Loucy (cell line): ENCODE measurements at regions not wholly inside any gene's neighbourhood (a gene's known extent, or its start where the extent isn't known, plus 50 kb on each side); places are given as distances from the start of the nearest gene placed in this dataset.
"Not testable (repeated sequence)": the region's sequence is repeated elsewhere in the genome, so short reads cannot be mapped to it uniquely, and the experiment has no call there.

Source experiments
- H2AFZ ChIP-seq: fragments of 200-600 bp; sonication (generic); 2 replicates; pipeline ENCODE4 v1.6.0; 2016; ENCODE audit warnings: antibody characterized with exemption, mild to moderate bottlenecking, low read length, moderate library complexity
- H3F3A ChIP-seq: fragments of 200-600 bp; 2 replicates; pipeline ENCODE4 v1.6.0; 2016; ENCODE audit warnings: antibody characterized with exemption, low read depth, mild to moderate bottlenecking
- H3K27me3 ChIP-seq: fragments of 200-600 bp; sonication (generic); 2 replicates; pipeline ENCODE4 v1.6.1; 2014; ENCODE audit warnings: low read length, mild to moderate bottlenecking; ENCODE audit not compliant: insufficient read depth, poor library complexity, severe bottlenecking
- H3K36me3 ChIP-seq: fragments of 200-600 bp; sonication (generic); 2 replicates; pipeline ENCODE4 v1.6.1; 2016; ENCODE audit warnings: low read length; ENCODE audit not compliant: insufficient read depth
- H3K4me1 ChIP-seq: fragments of 200-600 bp; sonication (generic); 2 replicates; pipeline ENCODE4 v1.5.1; 2014; ENCODE audit warnings: low read length, mild to moderate bottlenecking; ENCODE audit not compliant: insufficient read depth, poor library complexity, severe bottlenecking
- H3K4me2 ChIP-seq: fragments of 200-600 bp; sonication (generic); 2 replicates; pipeline ENCODE4 v1.6.0; 2014; ENCODE audit warnings: antibody characterized with exemption, low read length, low read depth, mild to moderate bottlenecking; ENCODE audit not compliant: poor library complexity, severe bottlenecking
- H3K4me3 ChIP-seq: fragments of 200-600 bp; sonication (generic); 2 replicates; pipeline ENCODE4 v1.5.1; 2014; ENCODE audit warnings: low read length, mild to moderate bottlenecking, mixed read lengths; ENCODE audit not compliant: poor library complexity, severe bottlenecking
- H3K79me2 ChIP-seq: fragments of 200-600 bp; sonication (generic); 2 replicates; pipeline ENCODE4 v1.6.1; 2014; ENCODE audit warnings: low read length; ENCODE audit not compliant: insufficient read depth
- H3K9ac ChIP-seq: fragments of 200-600 bp; sonication (generic); 2 replicates; pipeline ENCODE4 v1.6.0; 2014; ENCODE audit warnings: mild to moderate bottlenecking, low read depth, low read length, moderate library complexity; ENCODE audit not compliant: poor library complexity, severe bottlenecking
- H3K9me2 ChIP-seq: fragments of 200-600 bp; sonication (generic); replicated peaks from 2 replicates; pipeline ENCODE4 v1.6.1; 2016; ENCODE audit warnings: low read depth, low read length, mixed read lengths
- H3K9me3 ChIP-seq: fragments of 200-600 bp; sonication (generic); 2 replicates; pipeline ENCODE4 v1.6.1; 2014; ENCODE audit warnings: mild to moderate bottlenecking, antibody characterized with exemption, low read length, low read depth; ENCODE audit not compliant: insufficient read depth
- H4K20me1 ChIP-seq: fragments of 200-600 bp; sonication (generic); 2 replicates; pipeline ENCODE4 v1.6.0; 2014; ENCODE audit warnings: antibody characterized with exemption, low read length, mild to moderate bottlenecking; ENCODE audit not compliant: insufficient read depth, poor library complexity, severe bottlenecking
- CTCF ChIP-seq: fragments of 200-600 bp; sonication (generic); conservative IDR thresholded peaks from 2 replicates; pipeline ENCODE4 v1.5.1; 2014; ENCODE audit warnings: mild to moderate bottlenecking, antibody characterized with exemption, low read length
- EZH2phosphoT487 ChIP-seq: fragments of 200-600 bp; IDR thresholded peaks from 2 replicates; pipeline ENCODE4 v1.6.1; 2018; ENCODE audit warnings: antibody characterized with exemption, mild to moderate bottlenecking, moderate library complexity, borderline replicate concordance

GRCh38 chr2:138423198-138423597, 78.4 kb upstream of the SPOPL start:
- Histone ChIP-seq H3K27me3 (no peaks in the 10 kb centered on the region), H3K79me2 (no peaks in the 10 kb centered on the region), H3F3A (no peaks in the 10 kb centered on the region), H3K9me2 (no peaks in the 10 kb centered on the region), H3K9me3 (no peaks in the 10 kb centered on the region), H3K36me3 (no peaks in the 10 kb centered on the region), H3K4me2 (no peak overlapping the region), H3K4me3 (no peak overlapping the region), H3K4me1 (no peaks in the 10 kb centered on the region), H4K20me1 (no peaks in the 10 kb centered on the region), H3K9ac (no peak overlapping the region), H2AFZ (no peak overlapping the region)
- TF ChIP-seq CTCF (no peak), EZH2phosphoT487 (no peak)

GRCh38 chr2:138423745-138424144, 77.8 kb upstream of the SPOPL start:
- H3K79me2 ChIP-seq = no peaks in the 10 kb centered on the region
- H3K4me2 ChIP-seq = no peak overlapping the region
- no peaks in the 10 kb centered on the region for H3K36me3 ChIP-seq
- no peaks in the 10 kb centered on the region for H3K4me1 ChIP-seq
- no peaks in the 10 kb centered on the region for H3K9me3 ChIP-seq
- no peaks in the 10 kb centered on the region for H3F3A ChIP-seq
- no peak overlapping the region for H3K4me3 ChIP-seq
- no peak overlapping the region for H2AFZ ChIP-seq
- TF ChIP-seq CTCF (no peak), EZH2phosphoT487 (no peak)
- no peaks in the 10 kb centered on the region for H3K27me3 ChIP-seq
- H3K9ac ChIP-seq = no peak overlapping the region
- H3K9me2 ChIP-seq = no peaks in the 10 kb centered on the region
- no peaks in the 10 kb centered on the region for H4K20me1 ChIP-seq

- H3K4me2 ChIP-seq = no peak overlapping the region
- H3K79me2 ChIP-seq = no peaks in the 10 kb centered on the region
- TF ChIP-seq CTCF (no peak), EZH2phosphoT487 (no peak)
- H3K9me3 ChIP-seq = no peaks in the 10 kb centered on the region
- H3K27me3 ChIP-seq = no peaks in the 10 kb centered on the region
- no peak overlapping the region for H3K4me3 ChIP-seq
- H3F3A ChIP-seq = no peaks in the 10 kb centered on the region
- H3K4me1 ChIP-seq = no peaks in the 10 kb centered on the region
- H3K36me3 ChIP-seq = no peaks in the 10 kb centered on the region
- H3K9ac ChIP-seq = no peak overlapping the region
- no peaks in the 10 kb centered on the region for H4K20me1 ChIP-seq
- no peak overlapping the region for H2AFZ ChIP-seq
- no peaks in the 10 kb centered on the region for H3K9me2 ChIP-seq
Measured at GRCh38 chr2:138424436-138425140, 77.0 kb upstream of the SPOPL start.

- not testable (repeated sequence) for H2AFZ ChIP-seq, H4K20me1 ChIP-seq, H3K27me3 ChIP-seq, H3K4me2 ChIP-seq, H3K4me3 ChIP-seq, H3K36me3 ChIP-seq, H3K79me2 ChIP-seq, H3K4me1 ChIP-seq, H3K9me2 ChIP-seq, H3F3A ChIP-seq, H3K9ac ChIP-seq, H3K9me3 ChIP-seq
Measured at GRCh38 chr2:138426116-138426515, 75.5 kb upstream of the SPOPL start.
